Keratinocyte (primary cell): ENCODE measurements at regions not wholly inside any gene's neighbourhood (a gene's known extent, or its start where the extent isn't known, plus 50 kb on each side); places are given as distances from the start of the nearest gene placed in this dataset.

ENCODE experiments used
- DNase-seq: peaks from one replicate; pipeline ENCODE4 v3.0.0-alpha.2; 2011; ENCODE audit warnings: low read depth, missing footprints, low spot score
- FAIRE-seq: peaks from 2 replicates; lab custom pipeline; 2011; peaks lifted over from hg19 to GRCh38; lab: Jason Lieb, UNC
- H2AFZ ChIP-seq: 2 replicates; pipeline ENCODE4 v1.6.0; 2012; ENCODE audit warnings: low read length, control low read depth, inconsistent platforms; ENCODE audit not compliant: control insufficient read depth
- H3K27ac ChIP-seq: 2 replicates; pipeline ENCODE4 v1.5.1; 2011; ENCODE audit warnings: low read length; ENCODE audit not compliant: control insufficient read depth, insufficient read depth
- H3K27me3 ChIP-seq: 3 replicates; pipeline ENCODE4 v1.6.0; 2011; ENCODE audit warnings: low read length; ENCODE audit not compliant: control insufficient read depth, insufficient read depth; ENCODE audit errors: extremely low read depth
- H3K36me3 ChIP-seq, 2 experiments: 2 replicates in 1 of 2; 3 replicates in 1 of 2; pipeline ENCODE4 v1.5.1; 2011; ENCODE audit warnings: low read length in 2 of 2, mild to moderate bottlenecking in 1 of 2; ENCODE audit not compliant: control insufficient read depth in 2 of 2, insufficient read depth in 2 of 2; ENCODE audit errors: extremely low read depth in 1 of 2
- H3K4me1 ChIP-seq: 3 replicates; pipeline ENCODE4 v1.5.1; 2011; ENCODE audit warnings: low read length; ENCODE audit not compliant: control insufficient read depth, insufficient read depth; ENCODE audit errors: extremely low read depth
- H3K4me2 ChIP-seq: 3 replicates; pipeline ENCODE4 v1.6.0; 2011; ENCODE audit warnings: low read depth, low read length; ENCODE audit not compliant: control insufficient read depth, insufficient read depth; ENCODE audit errors: extremely low read depth
- H3K4me3 ChIP-seq, 3 experiments: fragments of 200-600 bp in 1 of 3; sonication (generic) in 1 of 3; 2 replicates in 2 of 3; 3 replicates in 1 of 3; pipeline ENCODE4 v1.5.1; 2011 to 2016; ENCODE audit warnings: low read length in 3 of 3, mild to moderate bottlenecking in 3 of 3, control low read depth in 2 of 3, inconsistent platforms in 1 of 3, low read depth in 1 of 3, mixed read lengths in 1 of 3, mixed run types in 1 of 3, moderate library complexity in 1 of 3; ENCODE audit not compliant: control insufficient read depth in 2 of 3, insufficient read depth in 2 of 3; ENCODE audit errors: extremely low read depth in 1 of 3
- H3K79me2 ChIP-seq: 2 replicates; pipeline ENCODE4 v1.6.0; 2012; ENCODE audit warnings: low read length; ENCODE audit not compliant: control insufficient read depth, insufficient read depth
- H3K9ac ChIP-seq: 3 replicates; pipeline ENCODE4 v1.6.0; 2011; ENCODE audit warnings: low read length; ENCODE audit not compliant: control insufficient read depth, insufficient read depth; ENCODE audit errors: extremely low read depth
- H3K9me1 ChIP-seq: 3 replicates; pipeline ENCODE4 v1.6.0; 2011; ENCODE audit warnings: low read length; ENCODE audit not compliant: control insufficient read depth, insufficient read depth; ENCODE audit errors: extremely low read depth
- H3K9me3 ChIP-seq: 2 replicates; pipeline ENCODE4 v1.5.1; 2012; ENCODE audit warnings: low read depth, low read length; ENCODE audit not compliant: control insufficient read depth
- H4K20me1 ChIP-seq: 3 replicates; pipeline ENCODE4 v1.6.0; 2011; ENCODE audit warnings: low read length; ENCODE audit not compliant: control insufficient read depth, insufficient read depth; ENCODE audit errors: extremely low read depth
- CTCF ChIP-seq, 3 experiments: IDR thresholded peaks in 1 of 3; conservative IDR thresholded peaks in 1 of 3; optimal IDR thresholded peaks in 1 of 3; 2 replicates in 2 of 3; 3 replicates in 1 of 3; pipeline versions ENCODE3 to v1.5.1; 2011; ENCODE audit warnings: low read length in 3 of 3, mild to moderate bottlenecking in 3 of 3, moderate library complexity in 2 of 3, control low read depth in 1 of 3, inconsistent platforms in 1 of 3; ENCODE audit not compliant: insufficient read depth in 2 of 3; ENCODE audit errors: extremely low read depth in 1 of 3
- EZH2 ChIP-seq: IDR thresholded peaks from one replicate; pipeline ENCODE4 v1.6.1; 2012; ENCODE audit warnings: inconsistent platforms, mild to moderate bottlenecking, low read length, moderate library complexity
- dilution Hi-C: fragments of 300-500 bp; cut with MboI; formaldehyde crosslinking; loops from one replicate; pipeline ENCODE4 v1.7.0; 2020; ENCODE audit warnings: low sequenced_read_pairs; ENCODE audit not compliant: extremely low pct_ligation_motif_present

GRCh38 chr12:93299262-93299846, 78.4 kb upstream of the NUDT4 start:
- Histone ChIP-seq H2AFZ (no peak overlapping the region), H3K4me1 (no peaks in the 10 kb centered on the region), H3K36me3 (no peaks in the 10 kb centered on the region), H3K9ac (no peak overlapping the region), H3K9me1 (no peaks in the 10 kb centered on the region), H3K79me2 (no peaks in the 10 kb centered on the region), H4K20me1 (no peaks in the 10 kb centered on the region), H3K27me3 (no peaks in the 10 kb centered on the region), H3K4me3 (no peak overlapping the region), H3K27ac (no peak overlapping the region), H3K4me2 (no peak overlapping the region), H3K9me3 (no peaks in the 10 kb centered on the region)
- dilution Hi-C loops = no loop called here
- no peak for TF ChIP-seq EZH2
- TF ChIP-seq CTCF (optimal IDR thresholded peaks at IDR 0.05 in 1 of 3, IDR thresholded peaks at IDR 0.05 in 1 of 3, conservative IDR thresholded peaks at IDR 0.05 in 1 of 3; ENCODE audit: extremely low read depth in 1 of 3, insufficient read depth in 2 of 3, low read length in 3 of 3) = no peak
- no peak for DNase-seq
- FAIRE-seq = no peak

- Histone ChIP-seq H3K4me1 (no peaks in the 10 kb centered on the region), H3K79me2 (no peaks in the 10 kb centered on the region), H3K27me3 (no peaks in the 10 kb centered on the region), H4K20me1 (no peaks in the 10 kb centered on the region), H3K36me3 (no peaks in the 10 kb centered on the region), H3K9me3 (no peaks in the 10 kb centered on the region), H2AFZ (no peak overlapping the region), H3K27ac (no peak overlapping the region), H3K9me1 (no peaks in the 10 kb centered on the region), H3K4me2 (no peak overlapping the region), H3K4me3 (no peak overlapping the region), H3K9ac (no peak overlapping the region)
- no peak for FAIRE-seq
- dilution Hi-C loops = no loop called here
- TF ChIP-seq EZH2 = no peak
- no peak for TF ChIP-seq CTCF (optimal IDR thresholded peaks at IDR 0.05 in 1 of 3, IDR thresholded peaks at IDR 0.05 in 1 of 3, conservative IDR thresholded peaks at IDR 0.05 in 1 of 3; ENCODE audit: extremely low read depth in 1 of 3, insufficient read depth in 2 of 3, low read length in 3 of 3)
- no peak for DNase-seq
Observed at GRCh38 chr12:93300611-93301021, 77.1 kb upstream of the NUDT4 start.
